ENCODE measurements at regions not wholly inside any gene's neighbourhood (a gene's known extent, or its start where the extent isn't known, plus 50 kb on each side); places are given as distances from the start of the nearest gene placed in this dataset.

DNA sequence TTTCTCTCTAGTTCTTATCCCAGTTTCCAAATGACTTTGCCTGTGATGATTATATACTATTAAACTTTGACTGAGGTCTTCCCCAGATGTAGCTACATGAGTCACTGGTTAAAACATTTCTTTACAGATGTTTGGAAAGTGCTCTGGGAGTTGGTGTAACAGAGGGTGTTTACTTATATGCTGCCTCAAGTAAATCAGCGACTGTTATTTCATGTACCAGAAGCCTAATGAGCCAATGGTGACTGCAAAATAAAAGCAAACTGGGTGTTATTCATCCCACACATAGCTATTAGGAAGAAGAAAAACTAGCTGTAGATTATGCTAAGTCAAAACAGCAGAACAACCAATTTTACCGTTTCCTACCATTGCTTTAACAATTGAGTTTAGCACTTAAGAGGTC is 929.7 kb upstream of the SEMA6A start:
- DNase-seq (ENCODE audit: low spot score), result no peak

DNA sequence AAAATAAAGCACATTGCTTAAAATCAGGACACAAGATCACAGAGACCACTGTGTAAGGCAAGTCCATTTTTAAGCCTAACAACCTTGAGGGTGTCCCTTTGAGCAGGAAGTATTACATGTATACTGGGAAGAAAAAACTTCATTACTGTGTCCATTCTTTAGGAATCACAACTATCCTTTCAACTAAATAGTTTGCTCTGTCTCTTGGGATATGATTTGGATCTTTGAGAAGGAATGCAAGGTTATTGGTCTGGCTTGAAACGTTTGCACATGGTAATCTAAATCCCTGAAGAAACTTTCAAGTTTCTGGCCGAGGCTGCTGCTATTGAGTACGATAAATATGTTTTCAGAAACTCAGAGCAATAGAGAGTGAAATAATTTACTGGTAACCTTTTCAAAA is 923.0 kb upstream of the SEMA6A start:
- DNase-seq (ENCODE audit: low spot score), result no peak

DNA sequence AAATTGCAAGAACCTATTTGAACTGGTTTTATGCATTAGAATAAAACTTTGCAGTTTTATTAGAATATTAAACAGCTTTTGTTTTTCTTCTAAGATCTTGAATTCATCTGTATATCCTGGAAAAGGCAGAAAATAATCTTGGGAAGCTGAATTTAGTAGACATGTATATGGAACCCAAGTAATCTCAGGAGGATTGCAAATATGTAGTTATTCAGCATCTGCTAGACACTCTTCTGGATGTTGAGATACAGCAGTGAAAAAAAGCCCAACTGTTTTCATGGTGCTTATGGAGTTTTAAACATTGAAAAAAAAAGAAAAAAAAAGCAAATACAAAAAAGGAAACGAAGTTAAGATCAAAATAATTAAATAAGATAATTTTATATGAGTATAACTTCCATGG is 922.2 kb upstream of the SEMA6A start:
- DNase-seq (ENCODE audit: low spot score), result no peak

DNA sequence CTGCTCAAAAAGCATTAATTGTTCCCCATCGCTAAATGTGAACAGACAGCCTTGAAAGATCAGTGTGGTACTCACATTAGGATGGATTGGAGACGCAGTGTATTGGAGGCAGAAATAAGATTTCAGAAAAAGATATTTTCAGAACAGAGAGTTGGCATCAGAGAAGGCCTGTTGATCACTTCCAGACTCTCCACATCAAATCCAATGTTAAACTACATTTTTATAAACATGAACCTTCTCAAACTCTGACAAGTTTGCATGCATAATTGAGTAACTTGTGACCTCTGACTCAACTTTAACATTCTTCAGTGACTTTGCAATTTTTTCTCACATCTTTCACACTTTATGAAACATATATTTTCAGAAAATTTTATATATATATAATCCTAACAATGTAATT is 919.6 kb upstream of the SEMA6A start:
- DNase-seq (ENCODE audit: low spot score), result no peak

DNA sequence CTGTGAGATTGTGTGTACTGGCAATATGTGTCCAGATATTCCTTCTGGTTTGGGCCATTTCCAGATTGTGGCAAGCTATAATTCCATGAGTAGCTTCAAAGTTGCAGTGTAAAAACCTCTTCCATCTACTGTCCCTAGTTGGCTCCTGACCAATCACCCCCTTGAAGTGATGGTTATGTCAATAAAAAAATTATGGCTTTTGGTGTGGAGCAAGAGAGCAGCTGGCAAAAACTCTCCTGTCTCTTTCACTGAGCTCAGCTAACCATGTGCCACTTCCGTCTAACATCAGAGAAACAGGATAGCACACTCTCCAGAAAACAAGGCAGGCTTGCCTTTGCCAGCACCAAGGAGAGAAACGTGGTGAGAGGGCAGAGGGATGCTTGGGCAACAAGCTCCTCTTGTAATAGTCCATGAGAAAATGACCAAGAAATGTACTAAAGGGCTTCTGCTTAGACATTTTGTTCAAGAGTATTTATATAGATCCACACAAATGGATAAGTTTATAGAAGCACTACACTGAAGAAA is 914.4 kb upstream of the SEMA6A start:
- no peak for DNase-seq (ENCODE audit: low spot score)

DNA sequence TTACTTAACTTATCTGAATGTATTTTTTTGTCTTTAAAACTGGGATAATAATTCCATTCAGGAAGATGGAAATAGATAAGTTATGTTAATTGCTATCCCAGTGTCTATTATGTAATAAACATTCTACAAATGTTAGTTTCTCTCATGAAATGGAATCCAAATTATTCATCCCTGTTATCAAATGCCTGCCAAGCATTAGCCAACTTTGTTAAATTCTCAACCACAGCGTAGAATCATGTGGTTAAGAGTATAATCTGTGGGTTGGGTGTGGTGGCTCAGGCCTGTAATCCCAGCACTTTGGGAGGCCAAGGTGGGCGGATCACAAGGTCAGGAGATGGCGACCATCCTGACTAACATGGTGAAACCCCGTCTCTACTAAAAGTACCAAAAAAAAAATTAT is 912.9 kb upstream of the SEMA6A start:
- no peak for DNase-seq (ENCODE audit: low spot score)

DNA sequence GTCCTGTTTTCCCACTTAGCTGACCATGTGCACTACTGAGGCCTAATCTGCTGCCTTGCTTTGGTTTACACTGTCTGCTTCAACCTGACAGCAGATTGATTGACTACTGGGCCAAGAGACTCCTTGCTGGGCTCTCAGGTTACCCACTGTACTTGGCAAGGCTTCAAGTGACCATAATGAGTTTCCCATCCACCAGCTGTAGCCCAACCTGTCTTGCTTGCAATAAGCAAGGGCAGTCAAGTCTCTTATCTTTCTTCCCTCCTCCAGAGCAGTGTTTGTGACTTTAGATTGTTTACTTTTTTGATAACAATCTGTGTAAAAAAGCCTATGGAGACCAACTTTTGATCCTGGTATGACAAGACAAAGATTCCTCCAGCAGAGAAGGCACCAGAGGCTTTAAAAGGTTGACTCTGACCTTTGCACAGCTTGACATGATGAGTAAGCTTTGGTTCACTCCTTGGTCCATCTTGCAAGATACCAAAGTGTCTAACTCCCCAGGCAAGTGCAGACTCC is 912.3 kb upstream of the SEMA6A start:
- DNase-seq (ENCODE audit: low spot score), result no peak

DNA sequence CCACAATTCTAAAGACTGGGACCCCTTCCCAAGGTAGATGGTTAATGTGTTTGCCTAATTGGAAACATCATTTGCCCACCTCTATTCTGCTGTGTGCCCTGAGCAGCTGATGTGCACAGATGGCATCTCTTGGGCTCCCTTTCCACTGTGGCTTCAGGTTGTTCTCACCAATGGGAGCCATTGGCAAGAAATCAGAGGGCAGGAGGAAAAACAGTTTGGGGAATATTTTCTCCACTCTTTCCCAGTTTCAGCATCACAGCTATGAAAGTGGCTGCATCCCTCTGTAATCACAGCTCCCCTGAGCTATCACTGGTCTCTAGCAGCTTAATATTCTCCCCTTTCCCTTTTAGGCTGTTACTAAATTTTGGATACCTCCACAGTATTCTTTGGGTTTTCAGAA is 911.6 kb upstream of the SEMA6A start:
- DNase-seq (ENCODE audit: low spot score), result no peak

DNA sequence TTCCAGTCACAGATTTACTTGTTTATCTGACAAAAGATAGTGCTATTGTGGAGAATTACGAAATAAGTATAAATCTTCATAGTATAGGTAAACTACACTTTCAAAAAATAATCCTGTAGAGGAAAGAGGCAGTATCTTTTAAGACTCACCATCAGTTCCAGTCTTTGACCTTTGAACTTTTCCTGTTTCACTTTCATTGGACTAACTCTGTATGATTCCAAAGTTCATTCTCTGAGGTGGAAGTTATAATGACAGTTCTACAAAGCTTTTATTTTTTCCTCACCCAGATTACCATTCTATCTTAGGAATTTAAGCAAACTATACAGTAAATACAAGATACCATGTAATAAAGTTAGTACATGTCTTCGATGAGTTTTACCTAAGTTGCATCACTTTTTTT is 901.3 kb upstream of the SEMA6A start:
- no peak for DNase-seq (ENCODE audit: low spot score)

DNA sequence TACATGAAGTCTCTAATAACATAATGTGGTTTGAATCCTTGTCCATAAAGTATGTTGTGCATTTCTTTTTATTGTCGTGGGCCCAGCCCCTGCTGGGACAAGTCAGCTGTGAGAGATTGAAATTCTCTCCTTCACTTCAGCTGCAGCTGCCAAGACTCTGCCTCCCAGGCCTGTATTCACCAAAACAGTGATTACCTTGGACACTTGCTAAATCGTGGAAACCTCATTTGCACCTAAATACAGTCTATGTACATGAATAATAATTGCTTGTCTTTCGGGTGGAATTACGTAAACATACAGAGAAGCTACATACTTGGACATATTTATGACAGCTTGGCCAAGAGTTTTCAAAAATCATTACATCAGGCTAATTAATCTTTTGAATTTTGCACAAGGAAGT is 898.5 kb upstream of the SEMA6A start:
- no peak for DNase-seq (ENCODE audit: low spot score)

DNA sequence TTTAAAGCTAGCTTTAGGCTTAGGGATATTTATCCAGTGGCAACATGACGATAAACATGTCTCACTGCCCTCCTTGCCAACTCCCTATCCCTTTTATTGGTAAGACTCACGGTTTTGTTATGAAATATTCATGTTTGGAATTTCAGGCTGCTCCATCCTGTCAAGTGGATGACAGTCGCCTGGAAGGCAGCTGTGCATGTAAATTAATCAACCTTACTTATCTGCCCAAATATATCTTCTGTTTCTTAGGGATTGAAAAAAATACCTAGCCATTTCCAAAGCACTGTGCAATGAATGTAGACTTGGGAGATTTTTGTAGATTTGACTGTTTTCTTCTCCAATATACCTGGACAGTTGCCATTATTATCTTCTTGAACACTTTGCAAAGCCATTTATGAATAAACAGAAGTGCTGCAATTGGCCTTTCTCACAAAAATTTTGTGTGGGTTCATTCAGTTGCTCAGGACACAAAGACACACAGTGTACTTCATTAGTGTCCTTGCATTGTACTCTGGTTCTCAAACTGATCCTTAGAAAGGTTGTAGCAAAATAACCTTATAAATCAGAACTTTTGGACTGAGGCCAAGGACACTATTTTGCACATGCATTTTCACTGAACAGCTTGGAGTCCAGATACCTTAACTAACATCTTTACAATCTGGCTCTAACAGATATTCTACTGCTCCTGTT is 889.4 kb upstream of the SEMA6A start:
- DNase-seq (ENCODE audit: low spot score), result no peak

DNA sequence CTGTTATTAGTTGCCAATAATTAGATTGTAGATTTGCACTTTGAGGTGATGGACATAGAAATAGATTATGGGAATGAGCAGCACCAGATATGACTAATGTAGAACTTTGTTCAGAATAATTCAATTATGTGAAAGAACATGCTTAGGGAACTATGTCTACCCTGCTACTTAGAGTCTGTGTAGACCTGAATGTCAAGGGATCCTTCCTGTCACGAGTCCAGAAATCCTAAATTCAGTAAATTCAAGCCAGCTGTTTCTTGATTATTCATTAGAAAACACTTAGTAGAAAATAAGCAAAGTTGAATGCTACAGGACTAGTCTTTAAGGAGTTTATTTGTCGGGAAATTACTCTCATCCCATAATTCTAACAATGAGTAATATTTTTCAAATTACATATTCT is 887.3 kb upstream of the SEMA6A start:
- DNase-seq (ENCODE audit: low spot score), result no peak

DNA sequence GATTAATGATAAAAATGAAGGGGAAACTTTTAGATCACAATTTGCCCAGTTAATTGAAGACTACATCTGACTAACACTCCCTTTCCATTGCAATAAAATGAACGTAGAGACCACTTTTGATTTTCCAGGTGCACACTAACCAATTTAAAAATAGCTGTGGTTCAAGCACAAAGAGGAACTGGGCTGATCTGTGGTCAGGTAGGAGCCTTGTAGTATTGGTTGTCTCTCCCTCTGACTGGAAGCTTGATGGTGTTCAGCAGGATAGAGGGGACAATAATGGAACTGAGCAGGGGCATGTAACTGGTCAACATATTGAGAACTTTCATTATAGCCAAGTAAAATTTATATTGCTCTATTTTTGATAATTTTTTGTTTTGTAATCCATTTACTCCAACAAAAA is 886.8 kb upstream of the SEMA6A start:
- no peak for DNase-seq (ENCODE audit: low spot score)

DNA sequence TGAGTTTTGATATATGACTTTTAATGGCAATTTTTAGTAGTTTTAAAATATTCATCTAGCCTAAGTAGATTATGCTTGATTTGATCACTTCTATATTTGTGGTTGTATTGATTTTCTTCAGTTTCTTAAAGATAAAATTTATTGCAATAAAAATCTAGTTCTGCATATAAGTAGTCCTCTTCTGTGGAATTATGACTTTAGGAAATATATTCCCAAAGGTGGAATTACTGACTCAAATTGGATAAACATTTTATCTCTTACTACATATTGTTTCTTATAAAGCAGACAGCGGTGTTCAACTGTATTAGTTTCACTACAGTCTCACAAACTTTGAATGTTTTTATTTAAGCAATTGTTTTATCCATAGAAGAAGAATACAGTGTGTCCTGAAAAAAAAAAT is 883.0 kb upstream of the SEMA6A start:
- no peak for DNase-seq (ENCODE audit: low spot score)

DNA sequence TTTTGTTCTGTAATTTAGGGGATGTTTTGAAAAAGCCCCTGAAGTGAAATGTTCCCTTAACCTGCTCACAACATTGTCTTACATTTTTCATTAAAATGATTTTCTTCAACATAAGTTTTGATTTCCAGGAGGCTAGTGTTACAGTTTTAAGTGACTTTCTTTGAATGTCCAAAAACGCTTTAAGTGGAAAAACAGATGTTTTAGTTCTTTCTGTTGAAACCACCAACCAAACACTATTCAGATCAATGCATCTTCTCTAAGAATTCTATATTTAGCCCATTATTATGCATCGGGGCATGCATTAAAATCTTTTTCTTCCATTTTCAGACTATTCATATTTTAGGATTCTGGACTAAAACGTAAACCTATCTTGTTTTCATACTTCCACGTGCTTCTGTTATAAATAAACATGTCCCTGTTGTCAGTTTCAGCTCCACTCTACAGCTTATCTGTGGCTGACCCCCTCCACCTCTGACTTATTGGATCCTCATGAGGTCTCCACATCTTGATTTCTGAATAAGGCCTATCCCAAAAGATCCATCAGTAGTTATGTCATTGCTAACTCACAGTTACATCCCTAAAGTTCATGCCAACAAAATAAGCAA is 882.3 kb upstream of the SEMA6A start:
- DNase-seq (ENCODE audit: low spot score), result no peak

DNA sequence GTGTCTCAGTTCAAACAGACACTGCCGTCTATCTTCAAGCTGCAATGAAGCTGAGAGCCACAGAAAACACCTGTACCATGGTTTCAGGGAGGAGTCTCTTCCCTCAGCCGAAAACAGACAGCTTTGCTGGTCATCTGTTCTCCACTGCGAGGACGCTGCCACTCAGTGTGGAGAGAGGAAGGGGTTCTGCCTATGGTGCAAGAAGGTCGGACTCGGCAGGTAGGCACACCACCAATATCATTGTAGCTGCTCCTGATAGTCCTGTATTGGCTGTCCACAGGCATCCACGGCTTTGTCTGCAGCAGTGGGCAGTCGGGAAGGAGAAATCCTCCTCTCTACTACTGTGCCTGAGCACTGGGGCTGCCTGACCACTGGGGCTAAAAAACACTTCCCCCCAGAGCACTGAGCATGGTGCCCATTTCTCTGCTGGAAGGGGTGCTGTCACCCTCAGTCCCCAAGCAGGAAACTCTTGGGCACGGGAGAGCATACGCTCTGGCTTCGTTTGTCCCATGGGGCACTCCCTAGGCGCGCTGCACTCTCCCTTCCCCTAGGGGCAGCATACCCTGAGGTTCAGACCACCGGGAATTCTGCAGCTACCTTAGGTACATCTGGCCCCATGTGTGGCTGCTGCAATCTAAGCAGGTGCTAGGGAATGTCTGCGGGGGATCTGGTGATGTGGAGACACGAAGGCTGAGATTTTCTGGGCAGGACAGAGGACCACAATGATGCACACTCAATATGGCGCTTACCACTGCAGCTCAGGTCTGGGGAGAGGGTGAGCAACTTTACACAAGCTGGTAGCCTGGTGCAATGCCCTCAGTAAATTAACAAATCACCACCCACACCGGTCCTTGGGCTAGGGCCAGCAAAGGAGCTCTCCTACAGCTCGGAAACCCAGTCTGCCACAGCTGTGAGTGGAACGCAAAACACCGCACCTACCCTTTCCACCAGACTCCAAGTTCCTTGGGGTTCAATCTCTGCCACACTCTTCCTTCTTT is 880.9 kb upstream of the SEMA6A start:
- no peak for DNase-seq (ENCODE audit: low spot score)

DNA sequence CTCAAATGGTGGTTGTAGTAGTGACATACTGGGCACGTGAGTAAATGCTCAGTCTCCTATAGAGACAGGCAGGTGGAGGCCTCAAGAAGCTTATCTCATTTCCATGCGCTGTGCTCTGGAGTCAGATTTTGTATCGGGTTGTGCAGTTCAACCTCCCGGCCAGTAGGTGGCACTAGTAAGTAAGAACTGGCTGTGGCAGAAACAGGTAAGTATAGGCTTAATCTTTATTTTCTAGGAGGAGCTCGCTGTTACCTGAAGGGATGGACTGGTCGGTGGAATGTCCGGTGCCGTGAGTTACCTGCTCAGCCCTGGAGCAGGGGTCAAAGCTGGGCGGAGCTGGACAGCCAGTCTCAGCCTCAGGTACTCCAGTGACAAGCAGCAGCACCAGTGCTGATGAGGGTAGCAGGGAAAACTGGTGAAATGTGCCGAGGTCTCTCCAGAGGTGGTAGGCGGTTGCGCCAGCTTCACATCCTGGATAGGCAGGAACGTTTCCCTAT is 880.1 kb upstream of the SEMA6A start:
- DNase-seq (ENCODE audit: low spot score), result peak; percentile 12

DNA sequence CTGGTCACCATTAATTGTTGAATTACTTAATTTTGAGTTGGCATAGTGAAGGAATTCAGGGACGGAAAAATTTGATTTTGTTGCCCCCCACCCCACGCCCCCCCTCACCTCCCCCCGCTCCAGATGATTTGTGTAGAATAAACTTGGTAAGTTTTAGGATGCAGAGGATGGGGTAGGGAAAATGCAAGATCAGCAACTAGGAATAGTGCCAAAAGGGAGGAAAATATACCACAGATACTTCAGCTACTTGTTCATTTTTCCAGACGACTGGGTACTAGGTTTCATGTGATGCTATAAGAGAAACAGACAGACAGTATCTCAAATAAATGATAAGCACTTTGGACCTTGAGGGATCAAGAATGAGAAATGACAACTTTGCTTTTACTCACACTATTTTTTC is 862.2 kb upstream of the SEMA6A start:
- no peak for DNase-seq (ENCODE audit: low spot score)

DNA sequence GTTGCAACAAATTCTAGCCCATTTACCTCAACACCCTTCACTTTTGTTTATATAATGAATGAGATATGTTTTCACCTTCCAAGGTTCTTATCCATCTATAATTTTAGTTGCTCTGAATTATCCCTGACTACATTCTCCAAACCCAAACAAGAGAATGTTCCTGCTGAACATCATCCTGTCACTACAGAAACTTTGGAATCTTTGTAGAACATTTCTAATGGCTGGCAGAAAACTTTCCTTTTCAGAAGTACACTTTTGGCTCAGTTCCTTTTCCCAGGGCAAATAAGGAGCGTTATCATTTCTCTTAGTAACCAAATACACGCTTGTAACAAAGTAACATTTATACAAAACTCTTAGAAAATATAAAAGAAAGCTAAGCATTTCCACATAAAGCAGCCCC is 860.6 kb upstream of the SEMA6A start:
- DNase-seq (ENCODE audit: low spot score), result no peak

DNA sequence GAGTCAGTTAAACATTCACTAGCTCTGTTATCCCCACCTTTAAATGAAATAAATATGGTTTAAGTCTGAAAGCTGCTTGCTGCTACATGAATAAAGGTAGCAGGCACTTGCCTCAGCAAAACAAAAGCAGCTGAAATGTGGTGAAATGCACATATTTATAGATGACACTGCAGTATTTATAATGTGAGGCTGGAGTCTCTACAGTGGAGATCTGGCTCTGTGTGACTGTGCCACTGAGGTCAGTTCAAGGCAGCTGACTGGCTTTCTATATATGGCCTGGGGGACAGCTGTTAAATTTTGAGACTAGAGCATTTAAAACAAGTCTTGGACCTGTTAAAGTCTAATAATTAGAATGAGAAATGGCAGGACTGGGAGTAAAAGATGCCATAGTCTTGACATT is 859.6 kb upstream of the SEMA6A start:
- DNase-seq (ENCODE audit: low spot score), result no peak

DNA sequence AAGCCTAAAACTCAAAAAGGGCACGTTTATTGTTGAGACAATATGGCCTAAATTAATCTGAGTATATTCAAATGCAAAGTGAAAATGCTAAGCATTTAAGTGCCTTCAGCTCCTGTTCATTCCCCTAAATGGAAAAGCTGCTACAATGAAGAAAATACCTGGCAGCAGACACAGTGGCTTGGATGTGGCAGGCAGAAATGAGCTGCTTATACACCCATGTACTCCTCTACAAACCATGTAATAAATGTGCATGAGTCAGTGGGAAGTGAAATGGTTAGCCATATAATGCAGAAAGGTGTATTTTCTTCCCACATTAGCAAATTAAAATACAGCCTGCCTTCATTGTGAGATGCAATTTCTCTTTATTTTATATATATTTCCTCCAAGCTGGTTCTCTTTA is 859.2 kb upstream of the SEMA6A start:
- DNase-seq (ENCODE audit: low spot score), result no peak

DNA sequence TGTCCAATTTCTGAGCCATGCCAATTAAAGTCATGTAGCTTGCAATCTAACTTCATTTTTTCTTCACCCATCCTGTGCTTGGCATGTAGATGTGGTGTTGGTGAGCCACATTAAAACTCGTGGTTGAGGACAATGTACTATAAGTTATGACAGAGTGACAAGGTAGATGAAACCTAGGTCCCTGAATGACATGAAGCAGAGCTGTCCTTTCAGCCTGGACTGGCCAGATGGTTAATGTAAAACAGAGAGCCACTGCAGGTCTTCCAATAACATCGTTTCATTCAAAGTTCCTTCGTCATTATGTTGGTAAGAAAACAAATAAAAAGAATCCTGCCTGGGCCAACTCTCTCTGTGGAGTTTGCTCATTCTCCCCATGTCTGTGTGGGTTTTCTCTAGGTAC is 856.5 kb upstream of the SEMA6A start:
- no peak for DNase-seq (ENCODE audit: low spot score)
